A673 (cell line): ENCODE measurements at regions not wholly inside any gene's neighbourhood (a gene's known extent, or its start where the extent isn't known, plus 50 kb on each side); places are given as distances from the start of the nearest gene placed in this dataset.

ENCODE experiments used
- BruUV-seq: library from RNA; stranded (reverse); fragments of 400-500 nt; replicated peaks from 2 replicates; lab custom pipeline; 2021; lab: Mats Ljungman, UMichigan
- CTCF ChIA-PET: fragments of 300-600 bp; sonication (Branson Sonifier 250); formaldehyde crosslinking; loops from one replicate; lab custom pipeline; 2022; ENCODE audit warnings: antibody characterized with exemption; lab: Charles Lee
- POLR2A ChIA-PET: fragments of 300-600 bp; sonication (Branson Sonifier 250); formaldehyde crosslinking; loops from one replicate; lab custom pipeline; 2022; ENCODE audit warnings: antibody characterized with exemption; ENCODE audit not compliant: low non-redundant PET; lab: Charles Lee
- DNase-seq: peaks from one replicate; pipeline ENCODE4 v3.0.0-alpha.2; 2015; ENCODE audit warnings: low spot score
- H3K27ac ChIP-seq: fragments of 200-600 bp; sonication (generic); 2 replicates; pipeline ENCODE4 v1.5.1; 2016; ENCODE audit warnings: mixed run types, low read depth, mild to moderate bottlenecking, mixed read lengths, antibody characterized with exemption, low read length; ENCODE audit not compliant: poor library complexity, severe bottlenecking
- H3K27me3 ChIP-seq: fragments of 200-600 bp; sonication (generic); replicated peaks from 2 replicates; pipeline ENCODE4 v1.6.1; 2017; ENCODE audit warnings: mixed run types, low read depth, mild to moderate bottlenecking, mixed read lengths, antibody characterized with exemption, low read length; ENCODE audit not compliant: insufficient read depth, poor library complexity
- H3K36me3 ChIP-seq: fragments of 200-600 bp; sonication (generic); 2 replicates; pipeline ENCODE4 v1.6.1; 2016; ENCODE audit warnings: mixed run types, mild to moderate bottlenecking, mixed read lengths, antibody characterized with exemption, low read length; ENCODE audit not compliant: insufficient read depth, poor library complexity, severe bottlenecking
- H3K4me1 ChIP-seq: fragments of 200-600 bp; sonication (generic); 2 replicates; pipeline ENCODE4 v1.6.1; 2017; ENCODE audit warnings: mixed run types, mild to moderate bottlenecking, mixed read lengths, antibody characterized with exemption, low read length; ENCODE audit not compliant: insufficient read depth, poor library complexity, severe bottlenecking
- H3K4me3 ChIP-seq: fragments of 200-600 bp; sonication (generic); 2 replicates; pipeline ENCODE4 v1.5.1; 2016; ENCODE audit warnings: low read depth, mixed run types, mild to moderate bottlenecking, mixed read lengths, low read length; ENCODE audit not compliant: poor library complexity, severe bottlenecking
- H3K9me3 ChIP-seq: fragments of 200-600 bp; sonication (generic); 2 replicates; pipeline ENCODE4 v1.6.1; 2016; ENCODE audit warnings: mixed run types, low read depth, mild to moderate bottlenecking, mixed read lengths, antibody characterized with exemption, low read length; ENCODE audit not compliant: poor library complexity, severe bottlenecking
- CTCF ChIP-seq: fragments of 300-800, 200-600 bp; sonication (generic); conservative IDR thresholded peaks from 2 replicates; pipeline ENCODE4 v1.5.1; 2017; ENCODE audit warnings: low read depth, mild to moderate bottlenecking, antibody characterized with exemption, low read length, moderate library complexity, mixed read lengths
- EZH2 ChIP-seq: fragments of 200-600 bp; sonication (generic); IDR thresholded peaks from 2 replicates; pipeline ENCODE4 v1.6.1; 2017; ENCODE audit warnings: borderline replicate concordance, low read depth, mild to moderate bottlenecking, mixed read lengths, antibody characterized with exemption, low read length; ENCODE audit not compliant: poor library complexity, severe bottlenecking
- intact Hi-C: fragments of 100-400 bp; cut with micrococcal nuclease; formaldehyde crosslinking; loops from one replicate; pipeline ENCODE4 v1.10.0; 2022; ENCODE audit not compliant: unreplicated experiment

- Histone ChIP-seq H3K36me3 (no peaks in the 10 kb centered on the region), H3K4me3 (no peak overlapping the region), H3K27ac (no peak overlapping the region), H3K27me3 (no peaks in the 10 kb centered on the region), H3K9me3 (no peaks in the 10 kb centered on the region), H3K4me1 (peaks cover 13% of the 10 kb centered on the region)
- BruUV-seq: no TSS peak
- DNase-seq: no peak
- ChIA-PET POLR2A (no interaction called here), CTCF (no interaction called here)
- intact Hi-C loops: no loop called here
- TF ChIP-seq EZH2 (no peak), CTCF (no peak)
These were observed 512.5 kb downstream of the TSN start for GRCh38 chr2:122267947-122268346.

DNA sequence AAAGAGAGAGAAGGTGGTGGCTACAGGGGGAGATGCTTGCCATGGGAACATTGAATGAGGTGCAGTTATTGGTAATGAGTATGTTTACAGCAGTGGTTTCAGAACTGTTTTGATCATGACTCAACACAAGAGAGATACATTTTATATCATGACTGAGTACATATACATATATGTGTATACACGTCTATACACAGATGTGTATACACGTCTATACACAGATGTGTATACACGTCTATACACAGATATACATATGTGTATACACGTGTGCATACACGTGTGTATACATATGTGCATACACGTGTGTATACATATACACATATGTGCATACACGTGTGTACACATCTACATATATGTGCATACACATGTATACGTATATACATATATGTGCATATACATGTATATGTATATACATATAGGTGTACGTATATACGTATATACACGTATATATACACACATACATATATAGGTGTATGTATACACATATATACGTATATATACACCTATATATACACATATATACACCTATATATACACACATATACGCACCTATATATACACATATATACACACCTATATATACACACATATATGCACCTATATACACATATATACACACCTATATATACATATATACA, 518.5 kb downstream of the TSN start:
- H3K36me3 ChIP-seq: no peaks in the 10 kb centered on the region
- TF ChIP-seq CTCF (no peak), EZH2 (no peak)
- intact Hi-C loops: no loop called here
- no peaks in the 10 kb centered on the region for H3K9me3 ChIP-seq
- H3K4me3 ChIP-seq: no peak overlapping the region
- BruUV-seq: no TSS peak
- POLR2A ChIA-PET: no interaction called here
- peaks cover 10% of the 10 kb centered on the region for H3K4me1 ChIP-seq
- no peaks in the 10 kb centered on the region for H3K27me3 ChIP-seq
- CTCF ChIA-PET: no interaction called here
- H3K27ac ChIP-seq: no peak overlapping the region
- peak; percentile 22 for DNase-seq

- Histone ChIP-seq H3K36me3 (no peaks in the 10 kb centered on the region), H3K4me1 (peaks cover 10% of the 10 kb centered on the region), H3K9me3 (no peaks in the 10 kb centered on the region), H3K27ac (no peak overlapping the region), H3K4me3 (no peak overlapping the region), H3K27me3 (no peaks in the 10 kb centered on the region)
- ChIA-PET POLR2A (no interaction called here), CTCF (no interaction called here)
- DNase-seq: no peak
- BruUV-seq: no TSS peak
- intact Hi-C loops: no loop called here
- TF ChIP-seq CTCF: no peak
- TF ChIP-seq EZH2: no peak
These were observed 522.5 kb downstream of the TSN start for GRCh38 chr2:122277956-122278355.
